ENCODE measurements at regions not wholly inside any gene's neighbourhood (a gene's known extent, or its start where the extent isn't known, plus 50 kb on each side); places are given as distances from the start of the nearest gene placed in this dataset.

DNA sequence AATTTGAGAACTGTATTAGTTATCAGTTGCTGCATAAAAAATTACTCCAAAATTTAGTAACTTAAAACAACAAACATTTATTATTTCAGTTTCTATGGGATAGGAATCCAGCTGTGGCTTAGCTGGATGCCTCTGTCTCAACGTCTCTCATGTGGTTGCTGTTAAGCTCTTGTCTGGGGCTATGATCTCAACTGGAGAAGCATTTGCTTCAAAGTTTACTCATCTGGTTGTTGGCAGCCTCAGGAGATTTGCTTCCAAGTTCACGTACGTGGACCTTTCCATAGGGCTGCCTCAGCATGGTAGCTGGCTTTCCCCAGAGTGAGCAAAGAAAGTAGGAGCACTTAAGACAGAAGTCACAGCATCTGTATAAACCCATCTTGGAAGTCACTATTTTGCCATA lies 144.9 kb upstream of the SESN3 start:
- WGBS (ENCODE audit: insufficient coverage, low coverage, low lambda C conversion rate, missing lambda C conversion rate): 23% methylated on average over 3 of the region's 3 CpGs
- ATAC-seq (peak; percentile 20 to 79 (median 62)), DNase-seq (no peak)
- intact Hi-C loops (cut with DNase I): no loop called here
- no peaks in the 10 kb centered on the region for H3K36me3 ChIP-seq
- H3K4me1 ChIP-seq: no peaks in the 10 kb centered on the region
- TF ChIP-seq POLR2A (IDR thresholded peaks at IDR 0.05): no peak
- TF ChIP-seq, protein P1, sequence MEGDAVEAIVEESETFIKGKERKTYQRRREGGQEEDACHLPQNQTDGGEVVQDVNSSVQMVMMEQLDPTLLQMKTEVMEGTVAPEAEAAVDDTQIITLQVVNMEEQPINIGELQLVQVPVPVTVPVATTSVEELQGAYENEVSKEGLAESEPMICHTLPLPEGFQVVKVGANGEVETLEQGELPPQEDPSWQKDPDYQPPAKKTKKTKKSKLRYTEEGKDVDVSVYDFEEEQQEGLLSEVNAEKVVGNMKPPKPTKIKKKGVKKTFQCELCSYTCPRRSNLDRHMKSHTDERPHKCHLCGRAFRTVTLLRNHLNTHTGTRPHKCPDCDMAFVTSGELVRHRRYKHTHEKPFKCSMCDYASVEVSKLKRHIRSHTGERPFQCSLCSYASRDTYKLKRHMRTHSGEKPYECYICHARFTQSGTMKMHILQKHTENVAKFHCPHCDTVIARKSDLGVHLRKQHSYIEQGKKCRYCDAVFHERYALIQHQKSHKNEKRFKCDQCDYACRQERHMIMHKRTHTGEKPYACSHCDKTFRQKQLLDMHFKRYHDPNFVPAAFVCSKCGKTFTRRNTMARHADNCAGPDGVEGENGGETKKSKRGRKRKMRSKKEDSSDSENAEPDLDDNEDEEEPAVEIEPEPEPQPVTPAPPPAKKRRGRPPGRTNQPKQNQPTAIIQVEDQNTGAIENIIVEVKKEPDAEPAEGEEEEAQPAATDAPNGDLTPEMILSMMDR (IDR thresholded peaks at IDR 0.05): no peak
- H3K27me3 ChIP-seq: no peaks in the 10 kb centered on the region
- H3K9me3 ChIP-seq: no peaks in the 10 kb centered on the region
- H3K4me3 ChIP-seq: no peak overlapping the region
- H3K27ac ChIP-seq: no peak overlapping the region

DNA sequence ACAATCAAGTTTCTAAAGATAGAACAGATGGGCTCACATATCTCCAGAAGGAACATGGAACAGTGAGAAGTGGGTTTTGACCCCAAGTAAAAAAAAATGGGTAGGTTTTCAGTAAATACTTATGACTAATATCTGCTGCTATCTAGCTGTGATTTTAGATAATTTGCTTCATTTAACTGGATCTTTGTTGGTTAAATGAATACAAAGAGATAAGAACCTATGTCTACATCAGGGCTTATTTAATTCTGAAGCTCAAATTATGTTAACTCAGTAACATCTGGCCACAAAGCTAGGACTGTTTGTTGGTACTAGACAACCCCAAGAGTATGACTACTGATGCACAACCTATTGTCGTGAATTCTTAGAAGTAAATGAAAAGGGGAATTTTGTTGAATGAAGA lies 144.4 kb upstream of the SESN3 start:
- no peaks in the 10 kb centered on the region for H3K36me3 ChIP-seq
- H3K4me1 ChIP-seq: no peaks in the 10 kb centered on the region
- intact Hi-C loops (cut with DNase I): no loop called here
- H3K4me3 ChIP-seq: no peak overlapping the region
- DNase-seq (no peak), ATAC-seq (no peak)
- no peaks in the 10 kb centered on the region for H3K27me3 ChIP-seq
- H3K27ac ChIP-seq: no peak overlapping the region
- H3K9me3 ChIP-seq: no peaks in the 10 kb centered on the region
- no peak for TF ChIP-seq POLR2A (IDR thresholded peaks at IDR 0.05)
- TF ChIP-seq, protein P1 (IDR thresholded peaks at IDR 0.05): no peak
- WGBS (ENCODE audit: insufficient coverage, low coverage, low lambda C conversion rate, missing lambda C conversion rate): 93% methylated on average over 1 of the region's 1 CpG

DNA sequence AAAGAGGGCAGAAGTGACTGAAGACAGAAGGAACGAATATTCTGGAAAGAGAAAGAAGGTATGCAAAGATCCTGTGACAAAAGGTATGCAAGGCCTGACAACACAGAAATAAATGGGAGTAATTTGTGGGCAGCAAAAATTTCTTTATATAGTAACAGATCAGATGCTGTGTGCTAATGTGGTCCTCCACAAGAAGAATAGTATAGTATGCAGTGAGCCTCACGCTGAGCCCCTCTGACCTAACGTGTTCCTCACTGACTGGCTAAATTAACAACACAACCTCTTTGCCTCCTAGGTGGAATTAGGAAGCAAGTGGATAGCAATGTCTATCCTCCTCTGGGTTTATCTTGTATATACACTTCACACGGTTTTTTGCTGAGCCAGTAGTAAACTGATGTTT lies 143.1 kb upstream of the SESN3 start:
- DNase-seq (no peak), ATAC-seq (no peak)
- intact Hi-C loops (cut with DNase I): no loop called here
- Histone ChIP-seq H3K27me3 (no peaks in the 10 kb centered on the region), H3K27ac (no peak overlapping the region), H3K9me3 (no peaks in the 10 kb centered on the region), H3K36me3 (no peaks in the 10 kb centered on the region), H3K4me1 (no peaks in the 10 kb centered on the region), H3K4me3 (no peak overlapping the region)
- WGBS (ENCODE audit: insufficient coverage, low coverage, low lambda C conversion rate, missing lambda C conversion rate): 73% methylated on average over 3 of the region's 4 CpGs
- no peak for TF ChIP-seq POLR2A (IDR thresholded peaks at IDR 0.05)
- TF ChIP-seq, protein P1 (IDR thresholded peaks at IDR 0.05): no peak

DNA sequence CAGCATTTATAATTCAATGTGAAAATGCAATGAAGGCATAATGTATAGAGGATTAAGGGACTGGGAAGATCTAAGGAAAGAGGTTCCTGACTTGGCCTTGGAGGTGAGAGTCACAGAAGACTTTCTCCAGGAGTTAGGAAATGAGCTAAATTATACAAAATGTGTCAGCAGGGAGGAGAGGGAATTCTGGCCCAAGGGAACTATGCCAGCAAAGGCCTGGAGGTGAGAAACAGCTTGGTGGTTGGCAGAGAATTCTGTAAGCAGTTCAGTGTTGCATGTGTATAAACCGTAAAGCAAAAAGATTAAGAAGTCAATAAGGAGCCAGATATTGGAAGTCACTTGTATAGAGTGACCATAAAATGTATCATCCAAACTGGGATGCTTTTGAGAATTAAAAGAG lies 142.2 kb upstream of the SESN3 start:
- intact Hi-C loops (cut with DNase I): no loop called here
- ATAC-seq: no peak
- Histone ChIP-seq H3K27ac (no peak overlapping the region), H3K9me3 (no peaks in the 10 kb centered on the region), H3K4me1 (no peaks in the 10 kb centered on the region), H3K36me3 (no peaks in the 10 kb centered on the region), H3K27me3 (no peaks in the 10 kb centered on the region), H3K4me3 (no peak overlapping the region)
- TF ChIP-seq POLR2A (IDR thresholded peaks at IDR 0.05): no peak
- TF ChIP-seq, protein P1 (IDR thresholded peaks at IDR 0.05): no peak
- WGBS (ENCODE audit: insufficient coverage, low coverage, low lambda C conversion rate, missing lambda C conversion rate): no CpG with 5 or more reads among the region's 1 CpG
- no peak for DNase-seq

DNA sequence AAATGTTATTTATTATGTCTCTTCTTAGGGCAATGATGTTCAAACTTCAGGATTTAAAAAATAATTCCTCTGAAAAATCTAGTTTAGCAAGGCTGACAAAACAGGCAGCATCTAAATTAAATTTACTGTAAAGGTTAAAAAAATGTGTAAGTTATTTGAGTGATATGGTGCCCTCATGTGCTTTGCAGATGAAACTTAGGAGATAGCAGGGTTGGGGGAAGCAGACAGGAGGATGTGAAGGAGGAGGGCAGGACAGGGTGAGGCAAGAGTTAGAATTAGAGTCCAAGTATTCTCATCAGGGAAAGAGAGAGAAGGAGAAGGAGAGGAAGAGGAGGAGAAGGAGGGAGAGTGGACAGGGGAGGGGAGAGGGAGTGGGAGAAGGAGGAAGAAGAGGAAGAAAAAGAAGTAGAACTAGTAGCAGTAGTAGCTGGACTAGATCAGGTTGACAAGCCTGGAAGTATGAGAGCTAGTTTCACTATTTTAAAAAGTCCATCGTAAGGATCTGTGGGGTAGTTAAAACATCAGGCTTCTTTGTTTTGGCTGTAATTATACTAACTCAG lies 141.2 kb upstream of the SESN3 start:
- H3K36me3 ChIP-seq: no peaks in the 10 kb centered on the region
- ATAC-seq: no peak
- 89% methylated on average over 1 of the region's 1 CpG for WGBS (ENCODE audit: insufficient coverage, low coverage, low lambda C conversion rate, missing lambda C conversion rate)
- no peak overlapping the region for H3K27ac ChIP-seq
- no peak for DNase-seq
- H3K9me3 ChIP-seq: no peaks in the 10 kb centered on the region
- no peak for TF ChIP-seq POLR2A (IDR thresholded peaks at IDR 0.05)
- TF ChIP-seq, protein P1 (IDR thresholded peaks at IDR 0.05): no peak
- no peak overlapping the region for H3K4me3 ChIP-seq
- H3K4me1 ChIP-seq: no peaks in the 10 kb centered on the region
- intact Hi-C loops (cut with DNase I): no loop called here
- H3K27me3 ChIP-seq: no peaks in the 10 kb centered on the region

Data from right lobe of liver (tissue), 6 donors.